Kidney (tissue), 13 donors: ENCODE measurements at regions not wholly inside any gene's neighbourhood (a gene's known extent, or its start where the extent isn't known, plus 50 kb on each side); places are given as distances from the start of the nearest gene placed in this dataset. TPM values are rescaled to one million over a fixed set of nuclear protein-coding genes. Genes with fewer than 3 reads are reported as not detected.

Source experiments
- DNase-seq, 5 donors: peaks; one replicate each; pipeline ENCODE4 v3.0.0-alpha.2; 2013 to 2020
- FAIRE-seq: peaks from 2 replicates; lab custom pipeline; 2012; peaks lifted over from hg19 to GRCh38; lab: Jason Lieb, UNC
- H3K27ac ChIP-seq, 2 donors: one replicate each; pipeline ENCODE4 v1.7.0; 2013; ENCODE audit warnings: low read depth in 2 of 2, low read length in 2 of 2, inconsistent platforms in 1 of 2
- H3K27me3 ChIP-seq: one replicate; pipeline ENCODE4 v1.7.1; 2013; ENCODE audit warnings: low read length, inconsistent platforms; ENCODE audit not compliant: control insufficient read depth, insufficient read depth
- H3K36me3 ChIP-seq, 3 donors: one replicate each; pipeline versions ENCODE4 v1.7.0 to v1.7.1; 2013; ENCODE audit warnings: low read length in 3 of 3, control low read depth in 1 of 3, inconsistent platforms in 1 of 3; ENCODE audit not compliant: insufficient read depth in 3 of 3, control insufficient read depth in 2 of 3
- H3K4me1 ChIP-seq, 3 donors: one replicate each; pipeline versions ENCODE4 v1.7.0 to v1.7.1; 2013; ENCODE audit warnings: low read length in 3 of 3, inconsistent platforms in 1 of 3, low read depth in 1 of 3; ENCODE audit not compliant: control insufficient read depth in 2 of 3, insufficient read depth in 2 of 3
- H3K4me3 ChIP-seq, 3 donors: one replicate each; pipeline versions ENCODE4 v1.7.0 to v1.8.1; 2013; ENCODE audit warnings: low read length in 3 of 3, control low read depth in 1 of 3, inconsistent platforms in 1 of 3
- H3K9ac ChIP-seq, 3 donors: one replicate each; pipeline versions ENCODE4 v1.7.0 to v1.7.1; 2013; ENCODE audit warnings: low read length in 3 of 3, control low read depth in 1 of 3, inconsistent platforms in 1 of 3
- H3K9me3 ChIP-seq, 3 donors: one replicate each; pipeline versions ENCODE4 v1.7.0 to v1.7.1; 2013; ENCODE audit warnings: low read length in 3 of 3, control low read depth in 1 of 3, inconsistent platforms in 1 of 3; ENCODE audit not compliant: control insufficient read depth in 2 of 3, insufficient read depth in 1 of 3
- CTCF ChIP-seq: IDR thresholded peaks from 3 replicates; pipeline ENCODE4 v1.5.1; 2012; ENCODE audit warnings: mild to moderate bottlenecking, moderate library complexity, borderline replicate concordance; ENCODE audit not compliant: insufficient read depth; ENCODE audit errors: extremely low read depth
- intact Hi-C: fragments of 100-400 bp; cut with DNase I; formaldehyde crosslinking; loops from one replicate; pipeline ENCODE4 v1.11.1; 2022
- microRNA-seq: library from miRNA; unstranded; fragments of <30 nt; microRNA quantifications from one replicate; pipeline ENCODE4 v1.2.0, GENCODE V29; 2020
- donor health status: control.
- donor health status: control.
- donor health status: control.
- donor health status: control.
- donor health status: control.
- donor health status: DM: yes; HTN: yes; CAD: no.
- donor health status: Normal renal cell carcinoma (clear cell type).

GRCh38 chr5:7329712-7330111 is 66.2 kb upstream of the ADCY2 start:
- DNase-seq (no peak), FAIRE-seq (no peak)
- Histone ChIP-seq H3K9ac (no peak overlapping the region), H3K27ac (no peak overlapping the region), H3K36me3 (no peaks in the 10 kb centered on the region), H3K4me1 (no peaks in the 10 kb centered on the region), H3K27me3 (no peaks in the 10 kb centered on the region), H3K9me3 (no peaks in the 10 kb centered on the region), H3K4me3 (no peak overlapping the region)
- no peak for TF ChIP-seq CTCF
- intact Hi-C loops, result no loop called here

- Histone ChIP-seq H3K4me1 (no peaks in the 10 kb centered on the region), H3K4me3 (no peak overlapping the region), H3K9ac (no peak overlapping the region), H3K9me3 (no peaks in the 10 kb centered on the region), H3K36me3 (no peaks in the 10 kb centered on the region), H3K27ac (no peak overlapping the region), H3K27me3 (no peaks in the 10 kb centered on the region)
- TF ChIP-seq CTCF, result no peak
- FAIRE-seq, result no peak
- DNase-seq, result no peak
- intact Hi-C loops, result no loop called here
These were observed 65.7 kb upstream of the ADCY2 start for GRCh38 chr5:7330256-7330655.

GRCh38 chr5:7331131-7331530 is 64.8 kb upstream of the ADCY2 start:
- Histone ChIP-seq H3K9ac (no peak overlapping the region), H3K36me3 (no peaks in the 10 kb centered on the region), H3K4me3 (no peak overlapping the region), H3K9me3 (no peaks in the 10 kb centered on the region), H3K27ac (no peak overlapping the region), H3K27me3 (no peaks in the 10 kb centered on the region), H3K4me1 (no peaks in the 10 kb centered on the region)
- DNase-seq (no peak), FAIRE-seq (no peak)
- no peak for TF ChIP-seq CTCF
- intact Hi-C loops, result no loop called here

Small RNA genes in the stretch of these regions (microRNA-seq; reads per million reads assigned to microRNA genes)
- gene MIR4278, result not detected
